Sigmoid colon (tissue), 4 donors: ENCODE measurements at regions not wholly inside any gene's neighbourhood (a gene's known extent, or its start where the extent isn't known, plus 50 kb on each side); places are given as distances from the start of the nearest gene placed in this dataset.

Experiments
- CTCF ChIP-seq, 4 experiments: fragments of 450-650 bp in 3 of 4; fragments of 200-600 bp in 1 of 4; IDR thresholded peaks; one replicate each; pipeline ENCODE4 v1.5.1; 2016 to 2019; ENCODE audit warnings: antibody characterized with exemption in 4 of 4, mild to moderate bottlenecking in 3 of 4, moderate library complexity in 2 of 4
- EP300 ChIP-seq, 4 donors: sonication (generic); formaldehyde crosslinking; IDR thresholded peaks; one replicate each; pipeline ENCODE4 v1.6.1; 2017; ENCODE audit warnings: antibody characterized with exemption in 4 of 4
- POLR2A ChIP-seq, 2 donors: fragments of 450-650 bp; IDR thresholded peaks; one replicate each; pipeline ENCODE4 v1.6.1; 2016; ENCODE audit warnings: antibody characterized with exemption in 2 of 2, mild to moderate bottlenecking in 2 of 2, moderate library complexity in 2 of 2

GRCh38 chr11:130675371-130675821 is 227.0 kb downstream of the ADAMTS15 start:
- TF ChIP-seq CTCF (IDR thresholded peaks at IDR 0.05) (no peak), POLR2A (IDR thresholded peaks at IDR 0.05) (no peak), EP300 (IDR thresholded peaks at IDR 0.05) (no peak)
